ENCODE measurements at regions not wholly inside any gene's neighbourhood (a gene's known extent, or its start where the extent isn't known, plus 50 kb on each side); places are given as distances from the start of the nearest gene placed in this dataset.
"Not testable (repeated sequence)": the region's sequence is repeated elsewhere in the genome, so short reads cannot be mapped to it uniquely, and the experiment has no call there.

DNA sequence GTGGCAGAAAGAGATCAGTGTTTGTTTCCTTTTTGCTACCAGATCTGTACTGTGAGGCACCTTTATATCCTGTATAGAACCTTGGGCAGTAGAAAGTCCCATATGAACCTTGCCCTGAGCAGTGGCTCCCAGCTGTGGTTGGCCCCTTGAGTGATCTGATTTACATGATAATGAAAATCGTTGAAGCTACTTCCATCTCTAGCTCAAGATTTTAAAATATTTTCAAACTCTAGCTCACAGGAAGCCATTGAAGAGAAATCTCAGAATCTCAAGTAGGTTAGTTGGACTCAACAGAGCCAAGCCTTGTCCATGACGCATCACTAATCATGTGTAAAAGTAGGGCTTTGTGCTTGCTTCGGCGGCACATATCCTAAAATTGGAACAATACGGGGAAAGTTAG, 74.8 kb downstream of the CCDC74A start:
- TF ChIP-seq, protein P1, sequence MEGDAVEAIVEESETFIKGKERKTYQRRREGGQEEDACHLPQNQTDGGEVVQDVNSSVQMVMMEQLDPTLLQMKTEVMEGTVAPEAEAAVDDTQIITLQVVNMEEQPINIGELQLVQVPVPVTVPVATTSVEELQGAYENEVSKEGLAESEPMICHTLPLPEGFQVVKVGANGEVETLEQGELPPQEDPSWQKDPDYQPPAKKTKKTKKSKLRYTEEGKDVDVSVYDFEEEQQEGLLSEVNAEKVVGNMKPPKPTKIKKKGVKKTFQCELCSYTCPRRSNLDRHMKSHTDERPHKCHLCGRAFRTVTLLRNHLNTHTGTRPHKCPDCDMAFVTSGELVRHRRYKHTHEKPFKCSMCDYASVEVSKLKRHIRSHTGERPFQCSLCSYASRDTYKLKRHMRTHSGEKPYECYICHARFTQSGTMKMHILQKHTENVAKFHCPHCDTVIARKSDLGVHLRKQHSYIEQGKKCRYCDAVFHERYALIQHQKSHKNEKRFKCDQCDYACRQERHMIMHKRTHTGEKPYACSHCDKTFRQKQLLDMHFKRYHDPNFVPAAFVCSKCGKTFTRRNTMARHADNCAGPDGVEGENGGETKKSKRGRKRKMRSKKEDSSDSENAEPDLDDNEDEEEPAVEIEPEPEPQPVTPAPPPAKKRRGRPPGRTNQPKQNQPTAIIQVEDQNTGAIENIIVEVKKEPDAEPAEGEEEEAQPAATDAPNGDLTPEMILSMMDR (IDR thresholded peaks at IDR 0.05; ENCODE audit: low read depth, low read length), result not testable (repeated sequence)
- not testable (repeated sequence) for TF ChIP-seq EZH2phosphoT487 (IDR thresholded peaks at IDR 0.05; ENCODE audit: low read depth)

Data from OCI-LY3 (cell line).